Left lung (tissue), 4 donors: ENCODE measurements at regions not wholly inside any gene's neighbourhood (a gene's known extent, or its start where the extent isn't known, plus 50 kb on each side); places are given as distances from the start of the nearest gene placed in this dataset.

Experiments
- ATAC-seq: fragments of 200-7000 bp; cut with Tn5 transposase; one replicate; pipeline ENCODE4 v1.9.1; 2020; ENCODE audit warnings: moderate library complexity
- DNase-seq, 4 donors: peaks; one replicate each; pipeline ENCODE4 v3.0.0-alpha.2; 2013 to 2020
- H3K27ac ChIP-seq, 2 donors: fragments of 200-600 bp; sonication (generic) in 1 of 2; one replicate each; pipeline versions ENCODE4 v1.5.0 to v1.8.0; 2020 to 2021
- H3K27me3 ChIP-seq, 2 donors: fragments of 200-600 bp; sonication (generic) in 1 of 2; one replicate each; pipeline versions ENCODE4 v1.5.0 to v1.8.0; 2020 to 2021
- H3K36me3 ChIP-seq, 2 donors: fragments of 200-600 bp; sonication (generic) in 1 of 2; one replicate each; pipeline versions ENCODE4 v1.5.0 to v1.8.0; 2020 to 2021
- H3K4me1 ChIP-seq, 2 donors: fragments of 200-600 bp; one replicate each; pipeline ENCODE4 v1.8.0; 2021
- H3K4me3 ChIP-seq, 2 donors: fragments of 200-600 bp; sonication (generic) in 1 of 2; one replicate each; pipeline versions ENCODE4 v1.5.0 to v1.8.0; 2020 to 2021; ENCODE audit warnings: mild to moderate bottlenecking in 1 of 2
- H3K9me3 ChIP-seq, 2 donors: fragments of 200-600 bp; sonication (generic) in 1 of 2; one replicate each; pipeline versions ENCODE4 v1.5.0 to v1.8.0; 2020 to 2021
- CTCF ChIP-seq, 2 donors: fragments of 200-600 bp; sonication (generic) in 1 of 2; IDR thresholded peaks; one replicate each; pipeline versions ENCODE4 v1.5.0 to v1.8.0; 2021; ENCODE audit warnings: antibody characterized with exemption in 2 of 2
- intact Hi-C, 2 donors: fragments of 100-400 bp; cut with DNase I; formaldehyde crosslinking; loops; one replicate each; pipeline versions ENCODE4 v1.11.2 to v1.14.2; 2022
- donor health status: DM: no; HTN: yes; CAD: no.
- donor health status: DM: no; HTN: no; CAD: no.

- ATAC-seq (no peak), DNase-seq (no peak)
- no peak overlapping the region for H3K27ac ChIP-seq
- H3K9me3 ChIP-seq: no peaks in the 10 kb centered on the region
- no peaks in the 10 kb centered on the region for H3K4me1 ChIP-seq
- intact Hi-C loops: no loop called here
- H3K36me3 ChIP-seq: no peaks in the 10 kb centered on the region
- no peak for TF ChIP-seq CTCF (IDR thresholded peaks at IDR 0.05)
- H3K4me3 ChIP-seq: no peak overlapping the region
- no peaks in the 10 kb centered on the region for H3K27me3 ChIP-seq
Observed at GRCh38 chr3:28118087-28118486, 123.3 kb upstream of the CMC1 start.

- no peak for ATAC-seq
- H3K4me1 ChIP-seq: no peaks in the 10 kb centered on the region
- no peak overlapping the region for H3K27ac ChIP-seq
- intact Hi-C loops: no loop called here
- H3K4me3 ChIP-seq: no peak overlapping the region
- H3K36me3 ChIP-seq: no peaks in the 10 kb centered on the region
- TF ChIP-seq CTCF (IDR thresholded peaks at IDR 0.05): no peak
- H3K27me3 ChIP-seq: no peaks in the 10 kb centered on the region
- DNase-seq: peak in 1 of 4 donors; percentile 17
- H3K9me3 ChIP-seq: no peaks in the 10 kb centered on the region
Observed at GRCh38 chr3:28122227-28122626, 119.2 kb upstream of the CMC1 start.

- H3K9me3 ChIP-seq: no peaks in the 10 kb centered on the region
- intact Hi-C loops: no loop called here
- H3K4me1 ChIP-seq: no peaks in the 10 kb centered on the region
- no peaks in the 10 kb centered on the region for H3K36me3 ChIP-seq
- H3K27me3 ChIP-seq: no peaks in the 10 kb centered on the region
- no peak overlapping the region for H3K27ac ChIP-seq
- DNase-seq (no peak), ATAC-seq (no peak)
- no peak for TF ChIP-seq CTCF (IDR thresholded peaks at IDR 0.05)
- no peak overlapping the region for H3K4me3 ChIP-seq
Observed at GRCh38 chr3:28124882-28125281, 116.5 kb upstream of the CMC1 start.

- no peaks in the 10 kb centered on the region for H3K4me1 ChIP-seq
Observed at GRCh38 chr3:28125342-28125741, 116.1 kb upstream of the CMC1 start.

GRCh38 chr3:28130836-28131235 lies 110.6 kb upstream of the CMC1 start:
- DNase-seq: no peak
- H3K4me3 ChIP-seq: no peak overlapping the region
- H3K27me3 ChIP-seq: no peaks in the 10 kb centered on the region
- H3K27ac ChIP-seq: no peak overlapping the region
- H3K36me3 ChIP-seq: no peaks in the 10 kb centered on the region
- H3K9me3 ChIP-seq: no peaks in the 10 kb centered on the region
- no peaks in the 10 kb centered on the region for H3K4me1 ChIP-seq
- no peak for TF ChIP-seq CTCF (IDR thresholded peaks at IDR 0.05)
- no peak for ATAC-seq
- intact Hi-C loops: no loop called here

More at GRCh38 chr3:28125342-28125741, 116.1 kb upstream of the CMC1 start:
- H3K27ac ChIP-seq: no peak overlapping the region
- H3K4me3 ChIP-seq: no peak overlapping the region
- H3K27me3 ChIP-seq: no peaks in the 10 kb centered on the region
- H3K9me3 ChIP-seq: no peaks in the 10 kb centered on the region
- no peaks in the 10 kb centered on the region for H3K36me3 ChIP-seq
- ATAC-seq: no peak
- no peak for TF ChIP-seq CTCF (IDR thresholded peaks at IDR 0.05)
- DNase-seq: no peak
- intact Hi-C loops: no loop called here
